GM23338 (cell line): ENCODE measurements at regions not wholly inside any gene's neighbourhood (a gene's known extent, or its start where the extent isn't known, plus 50 kb on each side); places are given as distances from the start of the nearest gene placed in this dataset.

Experiments used
- ATAC-seq: fragments of 200-7000 bp; cut with Tn5 transposase; 3 replicates; pipeline ENCODE4 v1.9.1; 2020
- DNase-seq: peaks from one replicate; pipeline ENCODE4 v3.0.0-alpha.2; 2015; ENCODE audit warnings: low spot score
- H2AFZ ChIP-seq: fragments of 200-600 bp; sonication (generic); 2 replicates; pipeline ENCODE4 v1.8.0; 2016; ENCODE audit warnings: antibody characterized with exemption, mild to moderate bottlenecking, moderate library complexity
- H3F3A ChIP-seq: fragments of 200-600 bp; sonication (generic); replicated peaks from 2 replicates; pipeline ENCODE4 v1.8.0; 2017; ENCODE audit warnings: antibody characterized with exemption, mixed run types, low read depth
- H3K27ac ChIP-seq: fragments of 200-600 bp; sonication (generic); 2 replicates; pipeline ENCODE4 v1.6.1; 2016; ENCODE audit warnings: low read depth
- H3K27me3 ChIP-seq: fragments of 200-600 bp; sonication (generic); 2 replicates; pipeline ENCODE4 v1.8.0; 2016; ENCODE audit warnings: mild to moderate bottlenecking, mixed run types, moderate library complexity; ENCODE audit not compliant: insufficient read depth
- H3K36me3 ChIP-seq: fragments of 200-600 bp; sonication (generic); 2 replicates; pipeline ENCODE4 v1.8.0; 2016; ENCODE audit warnings: mild to moderate bottlenecking; ENCODE audit not compliant: insufficient read depth
- H3K4me1 ChIP-seq: fragments of 200-600 bp; sonication (generic); 2 replicates; pipeline ENCODE4 v1.8.0; 2016; ENCODE audit warnings: mild to moderate bottlenecking, moderate library complexity; ENCODE audit not compliant: insufficient read depth
- H3K4me2 ChIP-seq: fragments of 200-600 bp; sonication (generic); 2 replicates; pipeline ENCODE4 v1.7.1; 2017; ENCODE audit warnings: mixed run types
- H3K4me3 ChIP-seq: fragments of 200-600 bp; sonication (generic); 2 replicates; pipeline ENCODE4 v1.6.1; 2016; ENCODE audit warnings: mixed run types
- H3K79me2 ChIP-seq: fragments of 200-600 bp; sonication (generic); replicated peaks from 2 replicates; pipeline ENCODE4 v1.8.0; 2017; ENCODE audit warnings: mild to moderate bottlenecking; ENCODE audit not compliant: insufficient read depth
- H3K9me2 ChIP-seq: fragments of 200-600 bp; sonication (generic); 2 replicates; pipeline ENCODE4 v1.8.0; 2017; ENCODE audit not compliant: insufficient read depth
- H4K20me1 ChIP-seq: fragments of 200-600 bp; sonication (generic); replicated peaks from 2 replicates; pipeline ENCODE4 v1.8.0; 2017; ENCODE audit warnings: mild to moderate bottlenecking; ENCODE audit not compliant: insufficient read depth
- H3K27ac Mint-ChIP-seq: 2 replicates; pipeline ENCODE4 v1.8.0; 2020; ENCODE audit warnings: inconsistent platforms, mild to moderate bottlenecking, moderate library complexity, mixed read lengths
- H3K27me3 Mint-ChIP-seq: 3 replicates; pipeline ENCODE4 v1.8.0; 2022; ENCODE audit warnings: low read depth, mild to moderate bottlenecking, moderate library complexity, mixed read lengths, inconsistent platforms; ENCODE audit not compliant: insufficient read depth, poor library complexity
- H3K36me3 Mint-ChIP-seq: 3 replicates; pipeline ENCODE4 v1.8.0; 2021; ENCODE audit warnings: low read depth, mild to moderate bottlenecking, inconsistent platforms, moderate library complexity, mixed read lengths
- H3K4me1 Mint-ChIP-seq: 3 replicates; pipeline ENCODE4 v1.8.0; 2020; ENCODE audit warnings: mild to moderate bottlenecking, inconsistent platforms, mixed read lengths
- H3K4me3 Mint-ChIP-seq: 3 replicates; pipeline ENCODE4 v1.8.0; 2021; ENCODE audit warnings: moderate library complexity, mild to moderate bottlenecking, inconsistent platforms, mixed read lengths
- H3K9me3 Mint-ChIP-seq: 3 replicates; pipeline ENCODE4 v1.8.0; 2020; ENCODE audit warnings: moderate library complexity, mild to moderate bottlenecking, inconsistent platforms, mixed read lengths
- CREB1 ChIP-seq: fragments of 250-450 bp; sonication (Bioruptor Pico); IDR thresholded peaks from 2 replicates; pipeline ENCODE4 v1.5.0; 2020; ENCODE audit warnings: low read depth, mild to moderate bottlenecking, moderate library complexity
- EZH2 ChIP-seq: fragments of 200-600 bp; sonication (generic); IDR thresholded peaks from one replicate; pipeline ENCODE4 v1.8.0; 2017; ENCODE audit warnings: antibody characterized with exemption, mild to moderate bottlenecking, low read depth; ENCODE audit not compliant: unreplicated experiment
- JUNB ChIP-seq: IDR thresholded peaks from one replicate; pipeline ENCODE4 v1.6.1; 2016; ENCODE audit warnings: antibody characterized with exemption; ENCODE audit not compliant: unreplicated experiment
- POLR2AphosphoS5 ChIP-seq: IDR thresholded peaks from 2 replicates; pipeline ENCODE4 v1.6.1; 2016; ENCODE audit warnings: antibody characterized with exemption, low read depth
- STAT1 ChIP-seq: IDR thresholded peaks from one replicate; pipeline ENCODE4 v1.6.1; 2016; ENCODE audit warnings: antibody characterized with exemption; ENCODE audit not compliant: unreplicated experiment
- ZNF331 ChIP-seq: fragments of 250-450 bp; sonication (Bioruptor Pico); IDR thresholded peaks from 2 replicates; pipeline ENCODE4 v1.5.0; 2020; ENCODE audit warnings: low read depth, mild to moderate bottlenecking, moderate library complexity
- TF ChIP-seq, protein P1 (sequence below), 2 experiments: fragments of 200-600 bp in 1 of 2; sonication (generic) in 1 of 2; conservative IDR thresholded peaks; 2 replicates each; pipeline versions ENCODE4 v1.5.1 to v1.6.1; 2016 to 2017; ENCODE audit warnings: antibody characterized with exemption in 2 of 2, low read depth in 2 of 2, mild to moderate bottlenecking in 2 of 2, moderate library complexity in 1 of 2
- TF ChIP-seq, protein P2 (sequence below): fragments of 250-450 bp; sonication (Bioruptor Pico); IDR thresholded peaks from 2 replicates; pipeline ENCODE4 v1.5.0; 2020; ENCODE audit warnings: mild to moderate bottlenecking, moderate library complexity
- TF ChIP-seq, protein P3 (sequence below): IDR thresholded peaks from one replicate; pipeline ENCODE4 v1.6.1; 2018; ENCODE audit warnings: antibody characterized with exemption; ENCODE audit not compliant: unreplicated experiment

DNA sequence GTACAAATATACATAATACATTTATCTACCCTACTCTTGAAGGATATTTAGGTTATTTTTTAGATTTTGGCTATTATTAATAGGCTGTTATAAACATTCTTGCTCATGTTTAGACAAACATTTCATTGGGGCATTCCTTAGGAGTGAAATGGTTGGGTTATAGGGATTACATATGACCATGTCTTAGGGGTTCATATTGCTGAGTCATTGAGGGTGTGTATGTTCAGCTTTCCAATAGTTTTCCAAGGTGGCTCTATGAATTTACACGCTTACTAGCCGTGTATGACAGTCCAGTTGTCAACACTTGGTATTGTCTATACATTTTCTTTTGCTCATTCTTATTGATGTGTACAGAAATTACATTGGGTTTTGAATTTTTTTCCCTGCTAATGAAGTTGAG, 125.8 kb downstream of the OXSM start:
- ATAC-seq: no peak
- TF ChIP-seq JUNB: no peak
- TF ChIP-seq STAT1: no peak
- no peak for TF ChIP-seq CREB1 (CRISPR knock-in tag)
- no peak for TF ChIP-seq EZH2
- TF ChIP-seq, protein P1, sequence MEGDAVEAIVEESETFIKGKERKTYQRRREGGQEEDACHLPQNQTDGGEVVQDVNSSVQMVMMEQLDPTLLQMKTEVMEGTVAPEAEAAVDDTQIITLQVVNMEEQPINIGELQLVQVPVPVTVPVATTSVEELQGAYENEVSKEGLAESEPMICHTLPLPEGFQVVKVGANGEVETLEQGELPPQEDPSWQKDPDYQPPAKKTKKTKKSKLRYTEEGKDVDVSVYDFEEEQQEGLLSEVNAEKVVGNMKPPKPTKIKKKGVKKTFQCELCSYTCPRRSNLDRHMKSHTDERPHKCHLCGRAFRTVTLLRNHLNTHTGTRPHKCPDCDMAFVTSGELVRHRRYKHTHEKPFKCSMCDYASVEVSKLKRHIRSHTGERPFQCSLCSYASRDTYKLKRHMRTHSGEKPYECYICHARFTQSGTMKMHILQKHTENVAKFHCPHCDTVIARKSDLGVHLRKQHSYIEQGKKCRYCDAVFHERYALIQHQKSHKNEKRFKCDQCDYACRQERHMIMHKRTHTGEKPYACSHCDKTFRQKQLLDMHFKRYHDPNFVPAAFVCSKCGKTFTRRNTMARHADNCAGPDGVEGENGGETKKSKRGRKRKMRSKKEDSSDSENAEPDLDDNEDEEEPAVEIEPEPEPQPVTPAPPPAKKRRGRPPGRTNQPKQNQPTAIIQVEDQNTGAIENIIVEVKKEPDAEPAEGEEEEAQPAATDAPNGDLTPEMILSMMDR (conservative IDR thresholded peaks at IDR 0.05; ENCODE audit: low read depth in 2 of 2): no peak
- TF ChIP-seq, protein P2, sequence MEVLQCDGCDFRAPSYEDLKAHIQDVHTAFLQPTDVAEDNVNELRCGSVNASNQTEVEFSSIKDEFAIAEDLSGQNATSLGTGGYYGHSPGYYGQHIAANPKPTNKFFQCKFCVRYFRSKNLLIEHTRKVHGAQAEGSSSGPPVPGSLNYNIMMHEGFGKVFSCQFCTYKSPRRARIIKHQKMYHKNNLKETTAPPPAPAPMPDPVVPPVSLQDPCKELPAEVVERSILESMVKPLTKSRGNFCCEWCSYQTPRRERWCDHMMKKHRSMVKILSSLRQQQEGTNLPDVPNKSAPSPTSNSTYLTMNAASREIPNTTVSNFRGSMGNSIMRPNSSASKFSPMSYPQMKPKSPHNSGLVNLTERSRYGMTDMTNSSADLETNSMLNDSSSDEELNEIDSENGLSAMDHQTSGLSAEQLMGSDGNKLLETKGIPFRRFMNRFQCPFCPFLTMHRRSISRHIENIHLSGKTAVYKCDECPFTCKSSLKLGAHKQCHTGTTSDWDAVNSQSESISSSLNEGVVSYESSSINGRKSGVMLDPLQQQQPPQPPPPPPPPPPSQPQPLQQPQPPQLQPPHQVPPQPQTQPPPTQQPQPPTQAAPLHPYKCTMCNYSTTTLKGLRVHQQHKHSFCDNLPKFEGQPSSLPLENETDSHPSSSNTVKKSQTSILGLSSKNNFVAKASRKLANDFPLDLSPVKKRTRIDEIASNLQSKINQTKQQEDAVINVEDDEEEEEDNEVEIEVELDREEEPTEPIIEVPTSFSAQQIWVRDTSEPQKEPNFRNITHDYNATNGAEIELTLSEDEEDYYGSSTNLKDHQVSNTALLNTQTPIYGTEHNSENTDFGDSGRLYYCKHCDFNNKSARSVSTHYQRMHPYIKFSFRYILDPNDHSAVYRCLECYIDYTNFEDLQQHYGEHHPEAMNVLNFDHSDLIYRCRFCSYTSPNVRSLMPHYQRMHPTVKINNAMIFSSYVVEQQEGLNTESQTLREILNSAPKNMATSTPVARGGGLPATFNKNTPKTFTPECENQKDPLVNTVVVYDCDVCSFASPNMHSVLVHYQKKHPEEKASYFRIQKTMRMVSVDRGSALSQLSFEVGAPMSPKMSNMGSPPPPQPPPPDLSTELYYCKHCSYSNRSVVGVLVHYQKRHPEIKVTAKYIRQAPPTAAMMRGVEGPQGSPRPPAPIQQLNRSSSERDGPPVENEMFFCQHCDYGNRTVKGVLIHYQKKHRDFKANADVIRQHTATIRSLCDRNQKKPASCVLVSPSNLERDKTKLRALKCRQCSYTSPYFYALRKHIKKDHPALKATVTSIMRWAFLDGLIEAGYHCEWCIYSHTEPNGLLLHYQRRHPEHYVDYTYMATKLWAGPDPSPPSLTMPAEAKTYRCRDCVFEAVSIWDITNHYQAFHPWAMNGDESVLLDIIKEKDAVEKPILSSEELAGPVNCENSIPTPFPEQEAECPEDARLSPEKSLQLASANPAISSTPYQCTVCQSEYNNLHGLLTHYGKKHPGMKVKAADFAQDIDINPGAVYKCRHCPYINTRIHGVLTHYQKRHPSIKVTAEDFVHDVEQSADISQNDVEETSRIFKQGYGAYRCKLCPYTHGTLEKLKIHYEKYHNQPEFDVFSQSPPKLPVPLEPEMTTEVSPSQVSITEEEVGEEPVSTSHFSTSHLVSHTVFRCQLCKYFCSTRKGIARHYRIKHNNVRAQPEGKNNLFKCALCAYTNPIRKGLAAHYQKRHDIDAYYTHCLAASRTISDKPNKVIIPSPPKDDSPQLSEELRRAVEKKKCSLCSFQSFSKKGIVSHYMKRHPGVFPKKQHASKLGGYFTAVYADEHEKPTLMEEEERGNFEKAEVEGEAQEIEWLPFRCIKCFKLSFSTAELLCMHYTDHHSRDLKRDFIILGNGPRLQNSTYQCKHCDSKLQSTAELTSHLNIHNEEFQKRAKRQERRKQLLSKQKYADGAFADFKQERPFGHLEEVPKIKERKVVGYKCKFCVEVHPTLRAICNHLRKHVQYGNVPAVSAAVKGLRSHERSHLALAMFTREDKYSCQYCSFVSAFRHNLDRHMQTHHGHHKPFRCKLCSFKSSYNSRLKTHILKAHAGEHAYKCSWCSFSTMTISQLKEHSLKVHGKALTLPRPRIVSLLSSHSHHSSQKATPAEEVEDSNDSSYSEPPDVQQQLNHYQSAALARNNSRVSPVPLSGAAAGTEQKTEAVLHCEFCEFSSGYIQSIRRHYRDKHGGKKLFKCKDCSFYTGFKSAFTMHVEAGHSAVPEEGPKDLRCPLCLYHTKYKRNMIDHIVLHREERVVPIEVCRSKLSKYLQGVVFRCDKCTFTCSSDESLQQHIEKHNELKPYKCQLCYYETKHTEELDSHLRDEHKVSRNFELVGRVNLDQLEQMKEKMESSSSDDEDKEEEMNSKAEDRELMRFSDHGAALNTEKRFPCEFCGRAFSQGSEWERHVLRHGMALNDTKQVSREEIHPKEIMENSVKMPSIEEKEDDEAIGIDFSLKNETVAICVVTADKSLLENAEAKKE (CRISPR knock-in tag): no peak
- TF ChIP-seq, protein P3, sequence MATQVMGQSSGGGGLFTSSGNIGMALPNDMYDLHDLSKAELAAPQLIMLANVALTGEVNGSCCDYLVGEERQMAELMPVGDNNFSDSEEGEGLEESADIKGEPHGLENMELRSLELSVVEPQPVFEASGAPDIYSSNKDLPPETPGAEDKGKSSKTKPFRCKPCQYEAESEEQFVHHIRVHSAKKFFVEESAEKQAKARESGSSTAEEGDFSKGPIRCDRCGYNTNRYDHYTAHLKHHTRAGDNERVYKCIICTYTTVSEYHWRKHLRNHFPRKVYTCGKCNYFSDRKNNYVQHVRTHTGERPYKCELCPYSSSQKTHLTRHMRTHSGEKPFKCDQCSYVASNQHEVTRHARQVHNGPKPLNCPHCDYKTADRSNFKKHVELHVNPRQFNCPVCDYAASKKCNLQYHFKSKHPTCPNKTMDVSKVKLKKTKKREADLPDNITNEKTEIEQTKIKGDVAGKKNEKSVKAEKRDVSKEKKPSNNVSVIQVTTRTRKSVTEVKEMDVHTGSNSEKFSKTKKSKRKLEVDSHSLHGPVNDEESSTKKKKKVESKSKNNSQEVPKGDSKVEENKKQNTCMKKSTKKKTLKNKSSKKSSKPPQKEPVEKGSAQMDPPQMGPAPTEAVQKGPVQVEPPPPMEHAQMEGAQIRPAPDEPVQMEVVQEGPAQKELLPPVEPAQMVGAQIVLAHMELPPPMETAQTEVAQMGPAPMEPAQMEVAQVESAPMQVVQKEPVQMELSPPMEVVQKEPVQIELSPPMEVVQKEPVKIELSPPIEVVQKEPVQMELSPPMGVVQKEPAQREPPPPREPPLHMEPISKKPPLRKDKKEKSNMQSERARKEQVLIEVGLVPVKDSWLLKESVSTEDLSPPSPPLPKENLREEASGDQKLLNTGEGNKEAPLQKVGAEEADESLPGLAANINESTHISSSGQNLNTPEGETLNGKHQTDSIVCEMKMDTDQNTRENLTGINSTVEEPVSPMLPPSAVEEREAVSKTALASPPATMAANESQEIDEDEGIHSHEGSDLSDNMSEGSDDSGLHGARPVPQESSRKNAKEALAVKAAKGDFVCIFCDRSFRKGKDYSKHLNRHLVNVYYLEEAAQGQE: no peak
- no peak for TF ChIP-seq POLR2AphosphoS5
- no peak for TF ChIP-seq ZNF331 (CRISPR knock-in tag)
- no peaks in the 10 kb centered on the region for H3F3A ChIP-seq
- no peaks in the 10 kb centered on the region for H3K4me1 ChIP-seq
- no peaks in the 10 kb centered on the region for H3K36me3 ChIP-seq
- Mint-ChIP-seq H3K27me3 (no peaks in the 10 kb centered on the region), H3K4me3 (no peak overlapping the region), H3K9me3 (no peaks in the 10 kb centered on the region), H3K36me3 (no peaks in the 10 kb centered on the region), H3K4me1 (peaks cover 3% of the 10 kb centered on the region; the same call in 1 of the 3 replicates), H3K27ac (no peak overlapping the region)
- H3K9me2 ChIP-seq: no peaks in the 10 kb centered on the region
- H3K4me3 ChIP-seq: no peak overlapping the region
- no peak overlapping the region for H3K27ac ChIP-seq
- no peak for DNase-seq
- H3K79me2 ChIP-seq: no peaks in the 10 kb centered on the region
- H3K4me2 ChIP-seq: no peak overlapping the region
- H2AFZ ChIP-seq: no peak overlapping the region
- no peaks in the 10 kb centered on the region for H4K20me1 ChIP-seq
- no peaks in the 10 kb centered on the region for H3K27me3 ChIP-seq
